Endodermal cell (in vitro differentiated cells): ENCODE measurements at regions not wholly inside any gene's neighbourhood (a gene's known extent, or its start where the extent isn't known, plus 50 kb on each side); places are given as distances from the start of the nearest gene placed in this dataset.
"Not testable (repeated sequence)": the region's sequence is repeated elsewhere in the genome, so short reads cannot be mapped to it uniquely, and the experiment has no call there.

Experiments
- DNase-seq: peaks from one replicate; pipeline ENCODE4 v3.0.0-alpha.2; 2017
- H3K27ac ChIP-seq: 2 replicates; pipeline ENCODE4 v1.5.1; 2013; ENCODE audit warnings: mild to moderate bottlenecking, low read depth, low read length, moderate library complexity
- H3K27me3 ChIP-seq: 2 replicates; pipeline ENCODE4 v1.6.1; 2013; ENCODE audit warnings: mild to moderate bottlenecking, low read length, moderate library complexity; ENCODE audit not compliant: insufficient read depth, control insufficient read depth, poor library complexity, severe bottlenecking
- H3K36me3 ChIP-seq: 2 replicates; pipeline ENCODE4 v1.7.0; 2013; ENCODE audit warnings: mild to moderate bottlenecking, low read length, moderate library complexity; ENCODE audit not compliant: control insufficient read depth, insufficient read depth
- H3K4me1 ChIP-seq: one replicate; pipeline ENCODE4 v1.7.0; 2013; ENCODE audit warnings: low read length; ENCODE audit not compliant: control insufficient read depth, insufficient read depth
- H3K4me3 ChIP-seq: 2 replicates; pipeline ENCODE4 v1.5.1; 2013; ENCODE audit warnings: mild to moderate bottlenecking, low read length, moderate library complexity
- H3K9ac ChIP-seq: 2 replicates; pipeline ENCODE4 v1.6.1; 2013; ENCODE audit warnings: mild to moderate bottlenecking, low read length, moderate library complexity; ENCODE audit not compliant: poor library complexity, severe bottlenecking; ENCODE audit errors: extremely low read depth
- H3K9me3 ChIP-seq: 2 replicates; pipeline ENCODE4 v1.6.1; 2013; ENCODE audit warnings: mild to moderate bottlenecking, low read length, moderate library complexity; ENCODE audit not compliant: control insufficient read depth
- H3K27ac Mint-ChIP-seq: 2 replicates; pipeline ENCODE4 v1.8.0; 2020; ENCODE audit warnings: mixed read lengths
- H3K27me3 Mint-ChIP-seq: 2 replicates; pipeline ENCODE4 v1.8.0; 2021; ENCODE audit warnings: mild to moderate bottlenecking, mixed read lengths; ENCODE audit not compliant: insufficient read depth
- H3K36me3 Mint-ChIP-seq: 2 replicates; pipeline ENCODE4 v1.8.0; 2020; ENCODE audit warnings: low read depth, mixed read lengths
- H3K4me1 Mint-ChIP-seq: 2 replicates; pipeline ENCODE4 v1.8.0; 2020; ENCODE audit warnings: mixed read lengths
- H3K4me3 Mint-ChIP-seq: 2 replicates; pipeline ENCODE4 v1.8.0; 2020; ENCODE audit warnings: mild to moderate bottlenecking, moderate library complexity, mixed read lengths
- H3K9me3 Mint-ChIP-seq: 2 replicates; pipeline ENCODE4 v1.8.0; 2020; ENCODE audit warnings: mild to moderate bottlenecking, mixed read lengths
- WGBS, 2 experiments: methylation state at CpG; one replicate each; pipeline versions ENCODE4 v1.1.5 to v1.1.7; 2013; ENCODE audit warnings: missing lambda C conversion rate in 2 of 2, mixed read lengths in 1 of 2; ENCODE audit not compliant: insufficient coverage in 1 of 2, insufficient read length in 1 of 2; 5-methylcytosine and 5-hydroxymethylcytosine counted together
- TF ChIP-seq, protein P1 (sequence below): fragments of 200-600 bp; sonication (generic); conservative IDR thresholded peaks from 2 replicates; pipeline ENCODE4 v1.5.0; 2021; ENCODE audit warnings: antibody characterized with exemption, mild to moderate bottlenecking

DNA sequence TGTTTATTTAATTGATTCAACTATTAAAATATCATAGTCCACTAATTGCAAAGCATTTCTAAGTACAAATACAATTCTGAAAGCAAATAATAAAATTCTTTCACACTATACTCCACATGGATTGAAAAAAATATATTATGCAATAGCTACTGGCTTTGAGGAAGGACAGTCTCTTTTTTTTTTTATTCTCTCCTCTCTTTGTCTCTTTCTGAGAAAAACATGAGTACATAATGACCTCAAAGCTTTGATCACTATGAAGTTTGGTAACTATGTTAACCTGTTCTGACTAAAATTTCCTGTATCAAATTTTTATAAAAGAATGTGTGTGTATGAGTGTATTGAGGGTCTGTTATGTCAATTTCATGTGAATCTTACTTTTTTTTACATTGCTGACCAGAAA is 96.2 kb downstream of the RGS2 start:
- Histone ChIP-seq H3K4me3 (no peak overlapping the region), H3K27ac (no peak overlapping the region), H3K27me3 (no peaks in the 10 kb centered on the region), H3K4me1 (no peaks in the 10 kb centered on the region), H3K9me3 (no peaks in the 10 kb centered on the region), H3K9ac (no peak overlapping the region), H3K36me3 (no peaks in the 10 kb centered on the region)
- Mint-ChIP-seq H3K27me3 (no peaks in the 10 kb centered on the region), H3K9me3 (peaks cover 6% of the 10 kb centered on the region), H3K27ac (no peak overlapping the region), H3K36me3 (no peaks in the 10 kb centered on the region), H3K4me3 (no peak overlapping the region), H3K4me1 (no peaks in the 10 kb centered on the region)
- TF ChIP-seq, protein P1, sequence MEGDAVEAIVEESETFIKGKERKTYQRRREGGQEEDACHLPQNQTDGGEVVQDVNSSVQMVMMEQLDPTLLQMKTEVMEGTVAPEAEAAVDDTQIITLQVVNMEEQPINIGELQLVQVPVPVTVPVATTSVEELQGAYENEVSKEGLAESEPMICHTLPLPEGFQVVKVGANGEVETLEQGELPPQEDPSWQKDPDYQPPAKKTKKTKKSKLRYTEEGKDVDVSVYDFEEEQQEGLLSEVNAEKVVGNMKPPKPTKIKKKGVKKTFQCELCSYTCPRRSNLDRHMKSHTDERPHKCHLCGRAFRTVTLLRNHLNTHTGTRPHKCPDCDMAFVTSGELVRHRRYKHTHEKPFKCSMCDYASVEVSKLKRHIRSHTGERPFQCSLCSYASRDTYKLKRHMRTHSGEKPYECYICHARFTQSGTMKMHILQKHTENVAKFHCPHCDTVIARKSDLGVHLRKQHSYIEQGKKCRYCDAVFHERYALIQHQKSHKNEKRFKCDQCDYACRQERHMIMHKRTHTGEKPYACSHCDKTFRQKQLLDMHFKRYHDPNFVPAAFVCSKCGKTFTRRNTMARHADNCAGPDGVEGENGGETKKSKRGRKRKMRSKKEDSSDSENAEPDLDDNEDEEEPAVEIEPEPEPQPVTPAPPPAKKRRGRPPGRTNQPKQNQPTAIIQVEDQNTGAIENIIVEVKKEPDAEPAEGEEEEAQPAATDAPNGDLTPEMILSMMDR, result no peak
- DNase-seq, result no peak

DNA sequence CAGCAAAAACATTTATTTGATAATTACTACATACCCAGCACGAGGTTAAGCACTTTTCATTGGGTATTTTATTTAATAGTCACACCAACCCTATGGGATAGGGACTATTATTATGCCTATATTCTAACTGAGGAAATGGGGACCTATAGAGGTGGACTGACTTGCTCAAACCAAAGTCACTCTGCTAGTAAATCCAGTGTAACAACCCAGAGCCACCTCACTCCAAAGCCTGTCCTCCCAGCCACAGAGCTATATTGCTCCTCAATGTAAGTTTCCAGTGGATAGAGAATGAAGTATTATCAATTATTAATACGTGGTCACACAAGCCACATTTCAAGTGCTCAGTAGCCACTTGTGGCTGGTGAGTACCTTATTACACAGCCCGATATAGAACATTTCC is 97.5 kb downstream of the RGS2 start:
- TF ChIP-seq, protein P1, result no peak
- Histone ChIP-seq H3K9ac (no peak overlapping the region), H3K4me1 (no peaks in the 10 kb centered on the region), H3K27ac (no peak overlapping the region), H3K4me3 (no peak overlapping the region), H3K36me3 (no peaks in the 10 kb centered on the region), H3K9me3 (no peaks in the 10 kb centered on the region), H3K27me3 (no peaks in the 10 kb centered on the region)
- no peak overlapping the region for H3K27ac Mint-ChIP-seq
- H3K27me3 Mint-ChIP-seq, result no peaks in the 10 kb centered on the region
- H3K4me3 Mint-ChIP-seq, result no peak overlapping the region
- no peak for DNase-seq
- no peaks in the 10 kb centered on the region for H3K36me3 Mint-ChIP-seq
- H3K9me3 Mint-ChIP-seq, result peaks cover 7% of the 10 kb centered on the region
- 87% methylated on average over 2 of the region's 3 CpGs; no CpG with 5 or more reads in 1 of the 2 experiments for WGBS, 2 experiments
- H3K4me1 Mint-ChIP-seq, result no peaks in the 10 kb centered on the region

- H3K9me3 ChIP-seq, result no peaks in the 10 kb centered on the region
These were observed 98.9 kb downstream of the RGS2 start for GRCh38 chr1:192907545-192908243.

DNA sequence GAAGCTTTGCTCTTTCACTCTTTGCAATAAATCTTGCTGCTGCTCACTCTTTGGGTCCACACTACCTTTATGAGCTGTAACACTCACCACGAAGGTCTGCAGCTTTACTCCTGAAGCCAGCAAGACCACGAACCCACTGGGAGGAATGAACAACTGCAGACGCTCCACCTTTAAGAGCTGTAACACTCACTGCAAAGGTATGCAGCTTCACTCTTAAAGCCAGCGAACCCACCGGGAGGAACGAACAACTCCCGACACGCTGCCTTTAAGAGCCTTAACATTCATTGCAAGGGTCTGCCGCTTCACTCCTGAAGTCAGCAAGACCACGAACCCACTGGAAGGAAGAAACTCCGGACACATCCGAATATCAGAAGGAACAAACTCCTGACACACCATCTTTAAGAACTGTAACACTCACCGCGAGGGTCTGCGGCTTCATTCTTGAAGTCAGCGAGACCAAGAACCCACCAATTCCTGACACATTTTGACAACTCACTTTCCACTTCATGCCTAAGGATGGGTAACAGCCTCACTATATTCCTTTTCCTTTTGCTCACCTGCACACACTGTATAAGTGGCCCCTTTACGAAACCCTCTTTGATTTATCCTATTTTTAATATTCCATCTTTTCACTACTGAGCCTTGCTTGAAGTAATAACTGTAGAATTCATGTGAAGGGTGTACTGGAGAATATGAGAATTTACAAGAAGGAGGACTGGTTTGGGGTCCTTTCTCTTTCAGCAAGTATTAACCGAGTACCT is 103.2 kb downstream of the RGS2 start:
- H3K36me3 Mint-ChIP-seq, H3K9me3 ChIP-seq, DNase-seq, H3K27ac ChIP-seq, H3K9me3 Mint-ChIP-seq, H3K36me3 ChIP-seq, H3K4me3 Mint-ChIP-seq, H3K4me1 ChIP-seq, H3K27ac Mint-ChIP-seq, H3K4me3 ChIP-seq, H3K4me1 Mint-ChIP-seq, H3K27me3 ChIP-seq, H3K9ac ChIP-seq, H3K27me3 Mint-ChIP-seq: not testable (repeated sequence)
- 88 to 95% methylated on average over 14 to 18 of the region's 18 CpGs for WGBS, 2 experiments

More at GRCh38 chr1:192907545-192908243, 98.9 kb downstream of the RGS2 start:
- Mint-ChIP-seq H3K36me3 (no peaks in the 10 kb centered on the region), H3K27ac (no peak overlapping the region), H3K9me3 (peaks cover 7% of the 10 kb centered on the region), H3K4me1 (no peaks in the 10 kb centered on the region), H3K4me3 (no peak overlapping the region), H3K27me3 (peaks cover 2% of the 10 kb centered on the region)
- Histone ChIP-seq H3K36me3 (no peaks in the 10 kb centered on the region), H3K4me3 (no peak overlapping the region), H3K9ac (no peak overlapping the region), H3K27me3 (no peaks in the 10 kb centered on the region), H3K4me1 (no peaks in the 10 kb centered on the region), H3K27ac (no peak overlapping the region)
- TF ChIP-seq, protein P1, result no peak
- WGBS, 2 experiments, result 80 to 92% methylated on average over 2 of the region's 2 CpGs
- no peak for DNase-seq
